IPS-20b (cell line): ENCODE measurements at regions not wholly inside any gene's neighbourhood (a gene's known extent, or its start where the extent isn't known, plus 50 kb on each side); places are given as distances from the start of the nearest gene placed in this dataset.

Experiments
- H3K27ac ChIP-seq: one replicate; pipeline ENCODE4 v1.5.1; 2013; ENCODE audit warnings: low read length
- H3K27me3 ChIP-seq: 2 replicates; pipeline ENCODE4 v1.6.1; 2013; ENCODE audit warnings: mild to moderate bottlenecking, low read length, inconsistent platforms; ENCODE audit not compliant: insufficient read depth
- H3K36me3 ChIP-seq: 2 replicates; pipeline ENCODE4 v1.6.1; 2013; ENCODE audit warnings: low read depth, mild to moderate bottlenecking, inconsistent platforms, low read length, moderate library complexity; ENCODE audit not compliant: insufficient read depth
- H3K4me1 ChIP-seq: 2 replicates; pipeline ENCODE4 v1.6.1; 2013; ENCODE audit warnings: mild to moderate bottlenecking, control low read depth, inconsistent platforms, low read length, moderate library complexity; ENCODE audit not compliant: insufficient read depth
- H3K4me3 ChIP-seq: 2 replicates; pipeline ENCODE4 v1.5.1; 2013; ENCODE audit warnings: mild to moderate bottlenecking, low read length, inconsistent platforms
- H3K9ac ChIP-seq: 2 replicates; pipeline ENCODE4 v1.6.1; 2013; ENCODE audit warnings: low read depth, mild to moderate bottlenecking, inconsistent platforms, low read length, moderate library complexity
- H3K9me3 ChIP-seq: 2 replicates; pipeline ENCODE4 v1.6.1; 2013; ENCODE audit warnings: mild to moderate bottlenecking, low read depth, low read length, inconsistent platforms; ENCODE audit not compliant: insufficient read depth

- H3K36me3 ChIP-seq: no peaks in the 10 kb centered on the region
- H3K9me3 ChIP-seq: no peaks in the 10 kb centered on the region
- no peak overlapping the region for H3K4me3 ChIP-seq
- H3K9ac ChIP-seq: no peak overlapping the region
- H3K27me3 ChIP-seq: no peaks in the 10 kb centered on the region
- no peaks in the 10 kb centered on the region for H3K4me1 ChIP-seq
- no peak overlapping the region for H3K27ac ChIP-seq
These were observed 53.4 kb upstream of the PIAS1 start for GRCh38 chr15:68000754-68001153.

- H3K9me3 ChIP-seq: no peaks in the 10 kb centered on the region
- H3K9ac ChIP-seq: no peak overlapping the region
- H3K4me3 ChIP-seq: no peak overlapping the region
- no peaks in the 10 kb centered on the region for H3K4me1 ChIP-seq
- no peak overlapping the region for H3K27ac ChIP-seq
- no peaks in the 10 kb centered on the region for H3K36me3 ChIP-seq
- no peaks in the 10 kb centered on the region for H3K27me3 ChIP-seq
These were observed 52.3 kb upstream of the PIAS1 start for GRCh38 chr15:68001811-68002210.

DNA sequence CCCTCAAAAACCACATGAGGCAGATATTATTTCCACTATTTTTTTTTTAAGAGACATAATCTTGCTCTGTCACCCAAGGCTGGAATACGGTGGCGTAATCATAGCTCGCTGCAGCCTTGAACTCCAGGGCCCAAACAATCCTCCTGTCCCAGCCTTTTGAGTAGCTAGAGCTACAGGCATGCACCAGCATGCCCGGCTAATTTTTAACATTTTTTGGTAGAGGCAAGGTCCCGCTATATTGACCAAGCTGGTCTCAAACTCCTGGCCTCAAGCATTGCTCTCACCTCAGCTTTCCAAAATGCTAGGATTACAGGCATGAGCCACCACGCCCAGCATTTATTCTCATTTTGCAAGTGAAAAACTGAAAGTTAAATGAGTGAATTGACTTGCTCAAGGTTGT is 50.8 kb upstream of the PIAS1 start:
- H3K4me1 ChIP-seq: no peaks in the 10 kb centered on the region
- no peaks in the 10 kb centered on the region for H3K36me3 ChIP-seq
- H3K27ac ChIP-seq: no peak overlapping the region
- no peaks in the 10 kb centered on the region for H3K9me3 ChIP-seq
- no peak overlapping the region for H3K4me3 ChIP-seq
- H3K9ac ChIP-seq: no peak overlapping the region
- H3K27me3 ChIP-seq: no peaks in the 10 kb centered on the region
